ENCODE measurements at regions not wholly inside any gene's neighbourhood (a gene's known extent, or its start where the extent isn't known, plus 50 kb on each side); places are given as distances from the start of the nearest gene placed in this dataset.

DNA sequence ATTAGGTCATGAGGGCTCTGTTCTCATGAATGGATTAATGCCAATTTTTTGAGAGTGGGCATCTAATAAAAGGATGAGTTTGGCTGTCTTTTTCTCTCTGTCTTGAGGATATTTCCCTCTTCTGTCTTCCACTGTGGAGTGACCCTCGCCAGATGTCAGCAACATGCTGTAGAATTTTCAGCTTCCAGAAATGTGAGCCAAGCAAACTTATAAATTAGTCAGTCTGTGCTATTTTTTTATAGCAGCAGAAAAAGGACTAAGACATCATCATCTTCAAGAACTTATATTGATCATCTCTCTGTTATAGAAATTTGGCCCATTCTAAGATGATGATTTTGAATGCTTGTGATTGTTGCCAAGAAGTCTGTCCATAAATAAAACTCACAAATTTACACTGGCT is 431.4 kb downstream of the FGF9 start:
- Histone ChIP-seq H3K4ac (ENCODE audit: low read depth, low read length) (peak overlapping the region; percentile 11; the same call in 1 of the 2 replicates), H3K27me3 (ENCODE audit: control insufficient read depth, insufficient read depth, low read length) (no peaks in the 10 kb centered on the region), H3K27ac (ENCODE audit: insufficient read depth, low read length) (no peak overlapping the region), H2BK15ac (ENCODE audit: low read depth, low read length) (no peak overlapping the region), H2AK9ac (replicated peaks; ENCODE audit: low read depth, low read length, poor library complexity) (no peak overlapping the region), H4K91ac (ENCODE audit: insufficient read depth, low read depth, low read length) (no peak overlapping the region), H3K23ac (ENCODE audit: low read depth, low read length) (no peak overlapping the region), H3K9ac (ENCODE audit: low read depth, low read length) (no peak overlapping the region), H2BK20ac (ENCODE audit: low read depth, low read length) (no peak overlapping the region), H2AK5ac (ENCODE audit: low read depth, low read length) (no peak overlapping the region), H4K8ac (ENCODE audit: low read depth in 2 of 2, low read length in 2 of 2) (no peak overlapping the region), H3K4me3 (ENCODE audit: insufficient read depth, low read depth, low read length) (no peak overlapping the region), H4K5ac (ENCODE audit: low read depth, low read length) (no peak overlapping the region), H2BK5ac (ENCODE audit: low read depth, low read length, poor library complexity, severe bottlenecking) (no peak overlapping the region), H2AFZ (replicated peaks; ENCODE audit: low read length, poor library complexity) (no peak overlapping the region), H3K4me1 (ENCODE audit: control insufficient read depth, insufficient read depth, low read length) (peaks cover 7% of the 10 kb centered on the region), H3K36me3 (ENCODE audit: control insufficient read depth, insufficient read depth, low read length) (no peaks in the 10 kb centered on the region), H2BK120ac (ENCODE audit: low read depth, low read length) (no peak overlapping the region), H4K20me1 (ENCODE audit: insufficient read depth, low read length) (no peaks in the 10 kb centered on the region), H3K9me3 (ENCODE audit: control insufficient read depth, insufficient read depth, low read length) (peaks cover 4% of the 10 kb centered on the region; the same call in 1 of the 2 replicates), H3K9me1 (ENCODE audit: insufficient read depth, low read length) (peaks cover 1% of the 10 kb centered on the region), H3K4me2 (ENCODE audit: low read depth, low read length) (no peak overlapping the region), H3K18ac (ENCODE audit: low read depth, low read length) (no peak overlapping the region), H3K14ac (replicated peaks; ENCODE audit: low read depth, low read length) (no peak overlapping the region), H3K56ac (ENCODE audit: extremely low read depth, insufficient read depth, low read length) (no peak overlapping the region), H3K79me1 (ENCODE audit: low read depth in 1 of 2, low read length in 2 of 2) (no peaks in the 10 kb centered on the region)
- TF ChIP-seq, protein P1, sequence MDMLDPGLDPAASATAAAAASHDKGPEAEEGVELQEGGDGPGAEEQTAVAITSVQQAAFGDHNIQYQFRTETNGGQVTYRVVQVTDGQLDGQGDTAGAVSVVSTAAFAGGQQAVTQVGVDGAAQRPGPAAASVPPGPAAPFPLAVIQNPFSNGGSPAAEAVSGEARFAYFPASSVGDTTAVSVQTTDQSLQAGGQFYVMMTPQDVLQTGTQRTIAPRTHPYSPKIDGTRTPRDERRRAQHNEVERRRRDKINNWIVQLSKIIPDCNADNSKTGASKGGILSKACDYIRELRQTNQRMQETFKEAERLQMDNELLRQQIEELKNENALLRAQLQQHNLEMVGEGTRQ (IDR thresholded peaks at IDR 0.05; ENCODE audit: low read depth, low read length): no peak
- TF ChIP-seq SMC3 (IDR thresholded peaks at IDR 0.05; ENCODE audit: low read depth, low read length) (no peak), RCOR1 (IDR thresholded peaks at IDR 0.05; ENCODE audit: insufficient replicate concordance, low read length) (no peak), RFX5 (IDR thresholded peaks at IDR 0.05; ENCODE audit: low read depth, low read length) (no peak), BHLHE40 (IDR thresholded peaks at IDR 0.05; ENCODE audit: low read depth, low read length) (no peak), NFE2L2 (IDR thresholded peaks at IDR 0.05; ENCODE audit: low read depth, low read length) (no peak), MXI1 (IDR thresholded peaks at IDR 0.05; ENCODE audit: borderline replicate concordance, low read depth, low read length) (no peak), FOS (IDR thresholded peaks at IDR 0.05; ENCODE audit: low read depth, low read length) (no peak), MAFK (IDR thresholded peaks at IDR 0.05; ENCODE audit: low read depth, low read length) (no peak), MAZ (IDR thresholded peaks at IDR 0.05; ENCODE audit: borderline replicate concordance, low read depth, low read length) (no peak)
- TF ChIP-seq, protein P2, sequence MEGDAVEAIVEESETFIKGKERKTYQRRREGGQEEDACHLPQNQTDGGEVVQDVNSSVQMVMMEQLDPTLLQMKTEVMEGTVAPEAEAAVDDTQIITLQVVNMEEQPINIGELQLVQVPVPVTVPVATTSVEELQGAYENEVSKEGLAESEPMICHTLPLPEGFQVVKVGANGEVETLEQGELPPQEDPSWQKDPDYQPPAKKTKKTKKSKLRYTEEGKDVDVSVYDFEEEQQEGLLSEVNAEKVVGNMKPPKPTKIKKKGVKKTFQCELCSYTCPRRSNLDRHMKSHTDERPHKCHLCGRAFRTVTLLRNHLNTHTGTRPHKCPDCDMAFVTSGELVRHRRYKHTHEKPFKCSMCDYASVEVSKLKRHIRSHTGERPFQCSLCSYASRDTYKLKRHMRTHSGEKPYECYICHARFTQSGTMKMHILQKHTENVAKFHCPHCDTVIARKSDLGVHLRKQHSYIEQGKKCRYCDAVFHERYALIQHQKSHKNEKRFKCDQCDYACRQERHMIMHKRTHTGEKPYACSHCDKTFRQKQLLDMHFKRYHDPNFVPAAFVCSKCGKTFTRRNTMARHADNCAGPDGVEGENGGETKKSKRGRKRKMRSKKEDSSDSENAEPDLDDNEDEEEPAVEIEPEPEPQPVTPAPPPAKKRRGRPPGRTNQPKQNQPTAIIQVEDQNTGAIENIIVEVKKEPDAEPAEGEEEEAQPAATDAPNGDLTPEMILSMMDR (conservative IDR thresholded peaks at IDR 0.05; ENCODE audit: low read depth, low read length): no peak
- ChIA-PET CTCF (interaction anchor here (0.5 to 0.8 kb wide), 2 partner anchors 510 to 538 kb away, joined by 3 to 4 read pairs; no protein-coding TSS in a partner anchor), POLR2A (ENCODE audit: unreplicated experiment) (no interaction called here)
- intact Hi-C loops (cut with micrococcal nuclease) (no loop called here), in situ Hi-C loops (cut with MboI; ENCODE audit: low sequenced_read_pairs) (no loop called here), dilution Hi-C loops (cut with HindIII; ENCODE audit: low sequenced_read_pairs, unreplicated experiment) (no loop called here)
- DNase-seq (no peak), ATAC-seq (ENCODE audit: low read depth) (no peak)
- no TSS peak for BruUV-seq (replicated peaks)
- no CpG with 5 or more reads among the region's 1 CpG for WGBS, 2 experiments (ENCODE audit: extremely low coverage in 2 of 2, insufficient read length in 1 of 2)
